Nephron (organoid): ENCODE measurements at regions not wholly inside any gene's neighbourhood (a gene's known extent, or its start where the extent isn't known, plus 50 kb on each side); places are given as distances from the start of the nearest gene placed in this dataset.
A peak's percentile ranks its signal among the peaks of the same experiment; 100 is the strongest.

ENCODE experiments used
- H3K27ac Mint-ChIP-seq, 3 experiments: 2 replicates each; pipeline ENCODE4 v1.8.0; 2020; ENCODE audit warnings: mixed read lengths in 3 of 3, mild to moderate bottlenecking in 2 of 3, moderate library complexity in 1 of 3
- H3K27me3 Mint-ChIP-seq: 2 replicates; pipeline ENCODE4 v1.8.0; 2021; ENCODE audit warnings: low read depth, mild to moderate bottlenecking, moderate library complexity, mixed read lengths
- H3K36me3 Mint-ChIP-seq: 2 replicates; pipeline ENCODE4 v1.8.0; 2020; ENCODE audit warnings: low read depth, mixed read lengths
- H3K4me1 Mint-ChIP-seq: 2 replicates; pipeline ENCODE4 v1.8.0; 2020; ENCODE audit warnings: mixed read lengths
- H3K4me3 Mint-ChIP-seq, 3 experiments: 2 replicates each; pipeline ENCODE4 v1.8.0; 2020; ENCODE audit warnings: mild to moderate bottlenecking in 3 of 3, mixed read lengths in 3 of 3, moderate library complexity in 2 of 3
- H3K9me3 Mint-ChIP-seq: 2 replicates; pipeline ENCODE4 v1.8.0; 2020; ENCODE audit warnings: mixed read lengths
- TF ChIP-seq, protein P1 (sequence below), 3 experiments: fragments of 200-600 bp; sonication (generic); IDR thresholded peaks; one replicate each; pipeline ENCODE4 v1.5.0; 2021; ENCODE audit warnings: antibody characterized with exemption in 3 of 3; ENCODE audit not compliant: unreplicated experiment in 3 of 3

GRCh38 chr2:217108086-217108485 lies 248.2 kb upstream of the TNP1 start:
- no peaks in the 10 kb centered on the region for H3K27me3 Mint-ChIP-seq
- no peaks in the 10 kb centered on the region for H3K9me3 Mint-ChIP-seq
- H3K27ac Mint-ChIP-seq = no peak overlapping the region
- peaks cover 5% of the 10 kb centered on the region for H3K4me1 Mint-ChIP-seq
- no peaks in the 10 kb centered on the region for H3K36me3 Mint-ChIP-seq
- TF ChIP-seq, protein P1, sequence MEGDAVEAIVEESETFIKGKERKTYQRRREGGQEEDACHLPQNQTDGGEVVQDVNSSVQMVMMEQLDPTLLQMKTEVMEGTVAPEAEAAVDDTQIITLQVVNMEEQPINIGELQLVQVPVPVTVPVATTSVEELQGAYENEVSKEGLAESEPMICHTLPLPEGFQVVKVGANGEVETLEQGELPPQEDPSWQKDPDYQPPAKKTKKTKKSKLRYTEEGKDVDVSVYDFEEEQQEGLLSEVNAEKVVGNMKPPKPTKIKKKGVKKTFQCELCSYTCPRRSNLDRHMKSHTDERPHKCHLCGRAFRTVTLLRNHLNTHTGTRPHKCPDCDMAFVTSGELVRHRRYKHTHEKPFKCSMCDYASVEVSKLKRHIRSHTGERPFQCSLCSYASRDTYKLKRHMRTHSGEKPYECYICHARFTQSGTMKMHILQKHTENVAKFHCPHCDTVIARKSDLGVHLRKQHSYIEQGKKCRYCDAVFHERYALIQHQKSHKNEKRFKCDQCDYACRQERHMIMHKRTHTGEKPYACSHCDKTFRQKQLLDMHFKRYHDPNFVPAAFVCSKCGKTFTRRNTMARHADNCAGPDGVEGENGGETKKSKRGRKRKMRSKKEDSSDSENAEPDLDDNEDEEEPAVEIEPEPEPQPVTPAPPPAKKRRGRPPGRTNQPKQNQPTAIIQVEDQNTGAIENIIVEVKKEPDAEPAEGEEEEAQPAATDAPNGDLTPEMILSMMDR (IDR thresholded peaks at IDR 0.05; ENCODE audit: unreplicated experiment in 3 of 3) = no peak
- H3K4me3 Mint-ChIP-seq = no peak overlapping the region

- Mint-ChIP-seq H3K36me3 (no peaks in the 10 kb centered on the region), H3K4me1 (peaks cover 5% of the 10 kb centered on the region), H3K9me3 (no peaks in the 10 kb centered on the region), H3K4me3 (no peak overlapping the region), H3K27ac (no peak overlapping the region), H3K27me3 (no peaks in the 10 kb centered on the region)
- TF ChIP-seq, protein P1 (IDR thresholded peaks at IDR 0.05; ENCODE audit: unreplicated experiment in 3 of 3) = no peak
Observed at GRCh38 chr2:217107480-217107879, 247.6 kb upstream of the TNP1 start.

DNA sequence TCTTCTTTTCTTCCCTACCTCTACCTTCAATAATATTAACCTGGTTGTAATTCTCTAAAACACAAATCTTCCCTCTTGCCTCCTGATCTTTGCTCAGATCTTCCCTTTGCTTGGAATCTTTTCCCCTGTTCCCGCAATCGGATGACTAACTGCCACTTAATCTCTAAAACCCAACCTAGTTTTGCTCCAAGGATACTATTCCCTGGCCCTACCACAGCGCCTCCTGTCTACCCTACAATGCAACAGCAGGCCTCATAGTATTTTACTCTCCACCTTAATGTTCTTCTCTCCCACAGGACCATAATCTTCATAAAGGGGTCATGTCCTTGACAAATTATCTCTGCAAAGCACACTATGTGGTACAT lies 246.8 kb upstream of the TNP1 start:
- TF ChIP-seq, protein P1 (IDR thresholded peaks at IDR 0.05; ENCODE audit: unreplicated experiment in 3 of 3) = peak in 2 of 3 experiments; percentile 13 to 21
- H3K9me3 Mint-ChIP-seq = no peaks in the 10 kb centered on the region
- H3K4me3 Mint-ChIP-seq = no peak overlapping the region
- no peaks in the 10 kb centered on the region for H3K36me3 Mint-ChIP-seq
- H3K4me1 Mint-ChIP-seq = peaks cover 5% of the 10 kb centered on the region
- peak overlapping the region in 1 of 3 experiments; percentile 8 for H3K27ac Mint-ChIP-seq
- H3K27me3 Mint-ChIP-seq = no peaks in the 10 kb centered on the region

DNA sequence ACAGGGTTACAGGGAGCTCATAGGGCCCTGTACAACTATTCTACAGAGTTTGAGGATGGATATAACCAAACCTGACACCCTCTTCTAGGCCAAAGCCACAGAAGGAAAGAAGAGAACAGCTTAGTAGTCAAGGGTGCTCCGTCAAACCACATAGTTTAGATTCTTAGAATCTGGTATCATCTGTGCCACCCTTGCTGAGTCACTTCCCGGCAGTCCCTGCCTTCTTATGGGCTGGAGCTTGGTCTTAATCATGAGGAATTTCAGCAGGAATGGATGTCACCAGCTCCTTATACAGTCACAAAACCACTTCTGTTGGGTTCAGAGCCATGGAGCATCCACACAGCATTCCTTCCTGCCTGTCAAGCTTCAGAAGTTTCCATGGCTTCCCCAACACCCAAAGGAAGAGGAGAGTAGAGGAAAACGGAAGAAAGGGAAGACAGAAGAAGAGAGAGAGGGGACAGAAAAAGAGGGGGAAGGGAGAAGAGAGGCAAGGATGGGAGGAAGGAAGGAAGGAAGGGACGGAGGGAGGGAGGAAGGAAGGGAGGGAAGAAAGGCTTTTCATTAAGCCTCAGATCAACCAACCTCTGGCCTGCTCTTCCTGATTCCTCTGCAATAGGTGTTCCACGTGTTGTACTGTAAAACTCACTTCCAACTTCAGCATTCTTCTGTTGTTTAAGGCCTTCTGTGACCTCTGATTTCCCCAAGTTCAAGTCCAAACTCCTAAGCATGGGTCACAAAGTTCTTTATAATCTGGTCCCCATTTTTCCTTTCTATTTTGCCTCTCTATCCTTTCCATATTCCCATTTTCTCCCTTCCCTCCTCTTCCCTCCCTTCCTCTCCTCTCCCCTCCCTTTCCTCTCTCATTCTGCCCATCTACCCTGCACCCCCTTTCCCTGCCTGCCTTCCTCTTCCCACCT lies 246.1 kb upstream of the TNP1 start:
- no peak overlapping the region for H3K27ac Mint-ChIP-seq
- TF ChIP-seq, protein P1 (IDR thresholded peaks at IDR 0.05; ENCODE audit: unreplicated experiment in 3 of 3) = no peak
- no peaks in the 10 kb centered on the region for H3K27me3 Mint-ChIP-seq
- H3K4me1 Mint-ChIP-seq = peaks cover 5% of the 10 kb centered on the region
- no peak overlapping the region for H3K4me3 Mint-ChIP-seq
- H3K36me3 Mint-ChIP-seq = no peaks in the 10 kb centered on the region
- no peaks in the 10 kb centered on the region for H3K9me3 Mint-ChIP-seq

- Mint-ChIP-seq H3K27me3 (no peaks in the 10 kb centered on the region), H3K9me3 (no peaks in the 10 kb centered on the region), H3K4me3 (no peak overlapping the region), H3K36me3 (no peaks in the 10 kb centered on the region), H3K4me1 (peaks cover 5% of the 10 kb centered on the region), H3K27ac (no peak overlapping the region)
- TF ChIP-seq, protein P1 (IDR thresholded peaks at IDR 0.05; ENCODE audit: unreplicated experiment in 3 of 3) = no peak
Observed at GRCh38 chr2:217103752-217104545, 244.1 kb upstream of the TNP1 start.
